SJSA1 (cell line): ENCODE measurements at regions not wholly inside any gene's neighbourhood (a gene's known extent, or its start where the extent isn't known, plus 50 kb on each side); places are given as distances from the start of the nearest gene placed in this dataset.

Source experiments
- DNase-seq, 2 experiments: peaks; one replicate each; pipeline ENCODE4 v3.0.0-alpha.2; 2015 to 2020; ENCODE audit warnings: low spot score in 2 of 2, low read depth in 1 of 2
- H3K27ac ChIP-seq: fragments of 250-450 bp; sonication (Bioruptor Pico); 2 replicates; pipeline ENCODE4 v1.5.1; 2020; ENCODE audit warnings: mild to moderate bottlenecking, moderate library complexity
- H3K27me3 ChIP-seq: fragments of 250-450 bp; sonication (Bioruptor Pico); replicated peaks from 2 replicates; pipeline ENCODE4 v1.5.1; 2020; ENCODE audit warnings: mild to moderate bottlenecking, moderate library complexity
- H3K36me3 ChIP-seq: fragments of 250-450 bp; sonication (Bioruptor Pico); 2 replicates; pipeline ENCODE4 v1.5.1; 2020; ENCODE audit warnings: mild to moderate bottlenecking
- H3K4me1 ChIP-seq: fragments of 250-450 bp; sonication (Bioruptor Pico); replicated peaks from 2 replicates; pipeline ENCODE4 v1.6.1; 2021; ENCODE audit warnings: mild to moderate bottlenecking
- H3K4me3 ChIP-seq: fragments of 250-450 bp; sonication (Bioruptor Pico); 2 replicates; pipeline ENCODE4 v1.5.1; 2020; ENCODE audit warnings: mild to moderate bottlenecking
- H3K9me3 ChIP-seq: fragments of 250-450 bp; sonication (Bioruptor Pico); replicated peaks from 2 replicates; pipeline ENCODE4 v1.5.1; 2020; ENCODE audit warnings: mild to moderate bottlenecking

GRCh38 chr10:65341323-65341925, 1584.4 kb upstream of the LRRTM3 start:
- H3K4me3 ChIP-seq, result no peak overlapping the region
- no peak for DNase-seq
- peaks cover 3% of the 10 kb centered on the region; the same call in 1 of the 2 replicates for H3K9me3 ChIP-seq
- H3K4me1 ChIP-seq, result no peaks in the 10 kb centered on the region
- no peaks in the 10 kb centered on the region for H3K36me3 ChIP-seq
- no peak overlapping the region for H3K27ac ChIP-seq
- no peaks in the 10 kb centered on the region for H3K27me3 ChIP-seq

DNA sequence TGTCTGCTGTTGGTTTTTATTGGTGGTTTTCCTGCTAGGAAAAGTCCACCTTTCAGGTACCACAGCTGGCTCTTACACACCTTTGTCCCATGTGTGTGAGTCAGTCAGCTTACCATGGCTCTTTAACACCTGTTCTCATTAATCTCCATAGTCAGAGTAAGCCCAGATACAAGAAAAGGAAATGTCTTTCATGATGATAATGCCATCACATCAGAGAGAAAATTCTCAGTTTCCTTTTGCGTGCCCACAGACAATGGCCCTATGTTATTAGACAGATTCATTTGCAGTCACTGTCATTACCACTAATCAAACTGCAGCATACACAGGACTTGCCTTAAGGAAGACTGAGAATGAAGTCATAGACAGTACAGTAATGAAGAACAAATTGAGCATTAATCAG, 1583.6 kb upstream of the LRRTM3 start:
- H3K9me3 ChIP-seq, result peaks cover 3% of the 10 kb centered on the region; the same call in 1 of the 2 replicates
- no peaks in the 10 kb centered on the region for H3K27me3 ChIP-seq
- no peaks in the 10 kb centered on the region for H3K4me1 ChIP-seq
- H3K36me3 ChIP-seq, result no peaks in the 10 kb centered on the region
- no peak overlapping the region for H3K4me3 ChIP-seq
- no peak overlapping the region for H3K27ac ChIP-seq
- DNase-seq, result no peak

DNA sequence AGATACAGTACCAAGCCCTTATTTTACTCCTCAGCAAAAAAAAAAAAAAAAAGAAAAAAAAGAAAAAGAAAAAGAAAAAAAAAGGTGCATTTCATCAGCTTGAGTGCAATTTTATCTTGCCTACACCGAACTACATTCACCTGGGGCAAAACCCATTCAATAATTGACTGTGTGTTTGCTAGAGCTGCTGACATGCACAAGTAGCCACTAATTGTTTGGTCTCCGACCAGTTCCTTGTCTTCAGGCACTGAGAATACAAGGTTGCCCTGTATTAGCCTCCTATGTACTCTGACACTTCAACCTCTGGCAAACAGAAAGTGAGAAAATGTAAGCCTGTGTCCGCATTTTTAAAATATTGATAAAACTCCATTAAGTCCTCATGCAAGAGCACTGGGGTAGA, 1579.4 kb upstream of the LRRTM3 start:
- peaks cover 3% of the 10 kb centered on the region; the same call in 1 of the 2 replicates for H3K9me3 ChIP-seq
- no peak for DNase-seq
- H3K4me1 ChIP-seq, result no peaks in the 10 kb centered on the region
- no peak overlapping the region for H3K4me3 ChIP-seq
- H3K27me3 ChIP-seq, result no peaks in the 10 kb centered on the region
- H3K27ac ChIP-seq, result no peak overlapping the region
- no peaks in the 10 kb centered on the region for H3K36me3 ChIP-seq

DNA sequence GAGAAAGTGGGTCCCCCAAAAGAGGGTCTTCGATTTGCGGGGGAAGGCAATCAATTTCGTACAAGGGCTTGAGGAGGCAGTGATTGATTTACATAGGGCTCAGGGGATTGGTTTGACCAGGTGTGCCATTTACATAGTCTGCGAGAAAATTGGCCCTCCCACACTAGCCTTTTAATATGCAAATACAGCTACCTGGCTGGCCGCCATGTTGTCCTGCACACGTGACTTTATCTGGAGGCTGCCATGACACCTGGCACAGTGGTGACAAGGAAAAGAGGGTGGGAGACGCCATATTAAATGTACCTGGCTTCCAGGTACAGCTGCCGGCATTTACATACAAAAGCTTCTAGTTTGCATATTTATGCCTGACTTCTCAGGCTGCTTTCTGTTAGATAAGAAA, 1577.2 kb upstream of the LRRTM3 start:
- no peaks in the 10 kb centered on the region for H3K36me3 ChIP-seq
- H3K4me1 ChIP-seq, result no peaks in the 10 kb centered on the region
- no peaks in the 10 kb centered on the region for H3K27me3 ChIP-seq
- no peak overlapping the region for H3K4me3 ChIP-seq
- DNase-seq, result no peak
- no peak overlapping the region for H3K27ac ChIP-seq
- peaks cover 3% of the 10 kb centered on the region; the same call in 1 of the 2 replicates for H3K9me3 ChIP-seq

- H3K4me1 ChIP-seq, result no peaks in the 10 kb centered on the region
- no peaks in the 10 kb centered on the region for H3K27me3 ChIP-seq
- no peak overlapping the region for H3K27ac ChIP-seq
- no peak for DNase-seq
- no peaks in the 10 kb centered on the region; the same call in 1 of the 2 replicates for H3K9me3 ChIP-seq
- H3K4me3 ChIP-seq, result no peak overlapping the region
- no peaks in the 10 kb centered on the region for H3K36me3 ChIP-seq
Observed at GRCh38 chr10:65350611-65351010, 1575.2 kb upstream of the LRRTM3 start.

- H3K27me3 ChIP-seq, result no peaks in the 10 kb centered on the region
Observed at GRCh38 chr10:65355141-65355680, 1570.6 kb upstream of the LRRTM3 start.

GRCh38 chr10:65358565-65358964, 1567.3 kb upstream of the LRRTM3 start:
- H3K27ac ChIP-seq, result no peak overlapping the region
- no peak for DNase-seq
- no peaks in the 10 kb centered on the region for H3K36me3 ChIP-seq
- no peak overlapping the region for H3K4me3 ChIP-seq
- no peaks in the 10 kb centered on the region for H3K4me1 ChIP-seq
- no peaks in the 10 kb centered on the region; the same call in 1 of the 2 replicates for H3K9me3 ChIP-seq
- H3K27me3 ChIP-seq, result no peaks in the 10 kb centered on the region

More at GRCh38 chr10:65355141-65355680, 1570.6 kb upstream of the LRRTM3 start:
- Histone ChIP-seq H3K4me1 (no peaks in the 10 kb centered on the region), H3K36me3 (no peaks in the 10 kb centered on the region), H3K9me3 (no peaks in the 10 kb centered on the region; the same call in 1 of the 2 replicates), H3K4me3 (no peak overlapping the region), H3K27ac (no peak overlapping the region)
- DNase-seq, result no peak

GRCh38 chr10:65360497-65360896, 1565.3 kb upstream of the LRRTM3 start:
- no peaks in the 10 kb centered on the region for H3K36me3 ChIP-seq
- no peaks in the 10 kb centered on the region for H3K4me1 ChIP-seq

GRCh38 chr10:65365878-65366277, 1560.0 kb upstream of the LRRTM3 start:
- Histone ChIP-seq H3K27me3 (no peaks in the 10 kb centered on the region), H3K36me3 (no peaks in the 10 kb centered on the region), H3K9me3 (no peaks in the 10 kb centered on the region; the same call in 1 of the 2 replicates), H3K4me1 (no peaks in the 10 kb centered on the region), H3K27ac (no peak overlapping the region), H3K4me3 (no peak overlapping the region)
- DNase-seq, result no peak

More at GRCh38 chr10:65360497-65360896, 1565.3 kb upstream of the LRRTM3 start:
- H3K27ac ChIP-seq, result no peak overlapping the region
- H3K9me3 ChIP-seq, result no peaks in the 10 kb centered on the region
- no peak overlapping the region for H3K4me3 ChIP-seq
- H3K27me3 ChIP-seq, result no peaks in the 10 kb centered on the region
- no peak for DNase-seq

GRCh38 chr10:65367706-65368105, 1558.1 kb upstream of the LRRTM3 start:
- Histone ChIP-seq H3K4me1 (no peaks in the 10 kb centered on the region), H3K27me3 (no peaks in the 10 kb centered on the region), H3K27ac (no peak overlapping the region), H3K36me3 (no peaks in the 10 kb centered on the region), H3K4me3 (no peak overlapping the region), H3K9me3 (no peaks in the 10 kb centered on the region; the same call in 1 of the 2 replicates)
- no peak for DNase-seq

- Histone ChIP-seq H3K4me3 (no peak overlapping the region), H3K36me3 (no peaks in the 10 kb centered on the region), H3K27ac (no peak overlapping the region), H3K4me1 (no peaks in the 10 kb centered on the region), H3K27me3 (no peaks in the 10 kb centered on the region), H3K9me3 (no peaks in the 10 kb centered on the region)
- no peak for DNase-seq
Observed at GRCh38 chr10:65375528-65375927, 1550.3 kb upstream of the LRRTM3 start.

GRCh38 chr10:65377687-65378086, 1548.1 kb upstream of the LRRTM3 start:
- no peak overlapping the region for H3K4me3 ChIP-seq
- no peaks in the 10 kb centered on the region for H3K36me3 ChIP-seq
- no peaks in the 10 kb centered on the region for H3K9me3 ChIP-seq
- no peak for DNase-seq
- no peaks in the 10 kb centered on the region for H3K4me1 ChIP-seq
- no peaks in the 10 kb centered on the region for H3K27me3 ChIP-seq
- no peak overlapping the region for H3K27ac ChIP-seq

DNA sequence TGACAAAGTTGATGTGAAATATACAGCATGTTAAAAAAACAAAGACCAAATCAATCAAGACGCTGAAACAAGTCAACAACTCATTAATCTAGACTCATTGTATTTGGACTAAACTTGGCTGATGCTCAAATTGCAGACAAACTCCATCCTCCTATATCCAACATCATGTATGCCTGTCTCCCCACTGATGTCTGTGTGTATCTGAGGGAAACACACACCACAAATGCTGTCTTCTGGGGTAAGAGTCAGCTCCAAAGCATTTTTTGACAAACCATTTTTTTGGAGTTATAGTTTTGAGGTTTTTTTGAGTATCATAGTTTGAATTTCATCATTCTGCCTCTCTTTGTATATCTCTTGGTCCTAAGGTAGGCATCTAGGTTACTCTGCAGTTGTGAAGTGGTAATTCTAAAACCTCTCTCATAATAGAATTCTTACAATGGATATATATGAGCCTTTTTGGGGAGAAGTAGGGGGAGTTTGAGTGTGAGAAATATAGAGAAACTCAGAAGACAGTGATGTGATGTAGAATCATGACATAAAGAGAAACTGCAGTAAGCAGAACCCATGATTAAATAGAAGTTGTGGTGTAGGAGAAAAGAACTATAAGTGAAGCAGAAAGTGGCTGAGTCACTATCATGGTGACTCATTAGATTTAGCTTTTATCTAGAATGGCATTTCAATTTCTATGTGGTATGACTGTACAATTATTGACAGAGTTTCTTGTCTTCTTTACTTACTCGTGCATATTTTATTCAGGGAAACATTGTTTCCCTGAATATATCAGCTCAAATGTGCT, 1531.1 kb upstream of the LRRTM3 start:
- no peak for DNase-seq
- Histone ChIP-seq H3K9me3 (peaks cover 3% of the 10 kb centered on the region), H3K4me3 (no peak overlapping the region), H3K27ac (no peak overlapping the region), H3K4me1 (no peaks in the 10 kb centered on the region), H3K27me3 (no peaks in the 10 kb centered on the region), H3K36me3 (no peaks in the 10 kb centered on the region)

- Histone ChIP-seq H3K4me3 (no peak overlapping the region), H3K27ac (no peak overlapping the region)
Observed at GRCh38 chr10:65395631-65396030, 1530.2 kb upstream of the LRRTM3 start.

More at GRCh38 chr10:65395631-65396030, 1530.2 kb upstream of the LRRTM3 start:
- H3K9me3 ChIP-seq, result peaks cover 3% of the 10 kb centered on the region
- no peaks in the 10 kb centered on the region for H3K36me3 ChIP-seq
- DNase-seq, result no peak
- no peaks in the 10 kb centered on the region for H3K27me3 ChIP-seq
- no peaks in the 10 kb centered on the region for H3K4me1 ChIP-seq
